Fibroblast of pulmonary artery (primary cell): ENCODE measurements at regions not wholly inside any gene's neighbourhood (a gene's known extent, or its start where the extent isn't known, plus 50 kb on each side); places are given as distances from the start of the nearest gene placed in this dataset.
A peak's percentile ranks its signal among the peaks of the same experiment; 100 is the strongest.

Experiments
- DNase-seq: peaks from one replicate; pipeline ENCODE4 v3.0.0-alpha.2; 2010; ENCODE audit warnings: low read depth
- H3K4me3 ChIP-seq: replicated peaks from 2 replicates; pipeline ENCODE4 v1.5.1; 2011; ENCODE audit warnings: low read depth, mild to moderate bottlenecking, control low read depth, low read length, moderate library complexity
- TF ChIP-seq, protein P1 (sequence below): IDR thresholded peaks from 2 replicates; pipeline ENCODE4 v1.5.1; 2011; ENCODE audit warnings: mild to moderate bottlenecking, control low read depth, low read length, inconsistent platforms; ENCODE audit errors: missing control alignments

GRCh38 chr5:18375641-18376040 lies 741.4 kb downstream of the TAF11L14 start:
- DNase-seq: no peak
- H3K4me3 ChIP-seq: no peak overlapping the region
- TF ChIP-seq, protein P1, sequence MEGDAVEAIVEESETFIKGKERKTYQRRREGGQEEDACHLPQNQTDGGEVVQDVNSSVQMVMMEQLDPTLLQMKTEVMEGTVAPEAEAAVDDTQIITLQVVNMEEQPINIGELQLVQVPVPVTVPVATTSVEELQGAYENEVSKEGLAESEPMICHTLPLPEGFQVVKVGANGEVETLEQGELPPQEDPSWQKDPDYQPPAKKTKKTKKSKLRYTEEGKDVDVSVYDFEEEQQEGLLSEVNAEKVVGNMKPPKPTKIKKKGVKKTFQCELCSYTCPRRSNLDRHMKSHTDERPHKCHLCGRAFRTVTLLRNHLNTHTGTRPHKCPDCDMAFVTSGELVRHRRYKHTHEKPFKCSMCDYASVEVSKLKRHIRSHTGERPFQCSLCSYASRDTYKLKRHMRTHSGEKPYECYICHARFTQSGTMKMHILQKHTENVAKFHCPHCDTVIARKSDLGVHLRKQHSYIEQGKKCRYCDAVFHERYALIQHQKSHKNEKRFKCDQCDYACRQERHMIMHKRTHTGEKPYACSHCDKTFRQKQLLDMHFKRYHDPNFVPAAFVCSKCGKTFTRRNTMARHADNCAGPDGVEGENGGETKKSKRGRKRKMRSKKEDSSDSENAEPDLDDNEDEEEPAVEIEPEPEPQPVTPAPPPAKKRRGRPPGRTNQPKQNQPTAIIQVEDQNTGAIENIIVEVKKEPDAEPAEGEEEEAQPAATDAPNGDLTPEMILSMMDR: no peak

DNA sequence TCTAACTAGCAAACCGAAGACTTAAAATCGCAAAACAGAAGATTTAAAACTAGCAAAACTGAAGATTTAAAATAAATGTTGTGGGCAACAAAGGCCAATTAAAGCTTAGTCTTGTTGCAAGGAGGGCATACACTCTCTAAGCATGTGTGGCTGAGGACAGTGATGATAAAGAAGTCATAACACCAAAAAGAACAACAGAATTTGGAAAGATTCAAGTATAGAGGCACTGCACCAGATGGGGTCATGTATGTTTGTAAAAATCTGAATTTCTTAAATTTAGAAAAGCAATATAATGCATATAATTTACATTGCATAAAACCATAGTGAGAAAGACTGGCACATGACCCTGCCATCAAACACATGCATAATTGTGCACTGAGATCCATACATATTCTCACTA lies 743.8 kb downstream of the TAF11L14 start:
- TF ChIP-seq, protein P1: no peak
- no peak for DNase-seq

DNA sequence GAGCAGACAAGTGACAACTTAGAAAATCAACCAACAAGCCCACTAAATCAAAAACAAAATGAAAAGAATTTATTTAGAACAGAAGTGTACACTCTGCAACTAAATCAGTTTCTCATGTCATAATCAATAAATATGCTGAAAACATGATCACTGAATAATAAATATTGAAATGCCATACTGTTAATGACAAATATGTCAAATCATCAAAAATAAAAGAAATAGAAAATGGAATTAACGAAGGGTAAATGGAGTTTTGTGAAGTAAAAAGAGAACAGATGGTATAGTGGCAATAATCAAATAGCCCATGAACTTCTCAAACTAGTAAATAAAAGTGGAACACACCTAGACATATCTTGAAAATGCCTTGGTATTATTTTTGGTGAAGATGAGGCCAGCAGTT lies 744.9 kb downstream of the TAF11L14 start:
- H3K4me3 ChIP-seq: no peak overlapping the region
- TF ChIP-seq, protein P1: no peak

More for the DNA sequence above, 743.8 kb downstream of the TAF11L14 start:
- no peak overlapping the region for H3K4me3 ChIP-seq

GRCh38 chr5:18380729-18381362 lies 746.6 kb downstream of the TAF11L14 start:
- DNase-seq: no peak
- TF ChIP-seq, protein P1: no peak
- no peak overlapping the region for H3K4me3 ChIP-seq

More for the DNA sequence above, 744.9 kb downstream of the TAF11L14 start:
- no peak for DNase-seq

GRCh38 chr5:18393565-18394442 lies 759.5 kb downstream of the TAF11L14 start:
- peak; percentile 50 for DNase-seq
- no peak overlapping the region for H3K4me3 ChIP-seq
- TF ChIP-seq, protein P1: peak; percentile 70

DNA sequence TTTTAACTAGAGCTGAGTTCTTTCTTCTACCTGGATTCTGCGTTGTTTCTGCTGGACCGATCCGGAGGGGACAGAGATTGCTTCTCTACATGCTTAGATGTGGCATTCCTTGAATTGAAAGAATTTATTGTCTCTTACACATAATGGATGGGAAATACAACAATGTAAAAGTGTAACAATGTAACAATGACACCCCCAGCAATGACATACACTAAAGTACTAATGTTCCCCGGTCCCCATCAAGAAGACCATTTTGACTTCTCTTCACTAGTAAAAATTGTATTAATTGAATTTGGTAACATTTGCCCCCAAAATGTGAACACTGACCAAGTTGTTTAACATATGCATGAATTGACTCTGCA lies 760.2 kb downstream of the TAF11L14 start:
- TF ChIP-seq, protein P1: no peak
- no peak overlapping the region for H3K4me3 ChIP-seq
- no peak for DNase-seq
